ENCODE measurements at regions not wholly inside any gene's neighbourhood (a gene's known extent, or its start where the extent isn't known, plus 50 kb on each side); places are given as distances from the start of the nearest gene placed in this dataset.
A peak's percentile ranks its signal among the peaks of the same experiment; 100 is the strongest.
"Not testable (repeated sequence)": the region's sequence is repeated elsewhere in the genome, so short reads cannot be mapped to it uniquely, and the experiment has no call there.

GRCh38 chr12:63445224-63445880 lies 222.9 kb downstream of the DPY19L2 start:
- DNase-seq (ENCODE audit: low spot score): no peak
- TF ChIP-seq CTCF (IDR thresholded peaks at IDR 0.05; ENCODE audit: borderline replicate concordance, control extremely low read depth, extremely low read depth, insufficient read depth, missing control alignments): no peak
- in situ Hi-C loops (cut with MboI; ENCODE audit: low sequenced_read_pairs, unreplicated experiment): no loop called here

GRCh38 chr12:63440048-63440447 lies 228.2 kb downstream of the DPY19L2 start:
- in situ Hi-C loops (cut with MboI; ENCODE audit: low sequenced_read_pairs, unreplicated experiment): no loop called here
- TF ChIP-seq CTCF (IDR thresholded peaks at IDR 0.05; ENCODE audit: borderline replicate concordance, control extremely low read depth, extremely low read depth, insufficient read depth, missing control alignments): no peak
- DNase-seq (ENCODE audit: low spot score): no peak

GRCh38 chr12:63434384-63434783 lies 233.9 kb downstream of the DPY19L2 start:
- in situ Hi-C loops (cut with MboI; ENCODE audit: low sequenced_read_pairs, unreplicated experiment): not testable (repeated sequence)

GRCh38 chr12:63427969-63428368 lies 240.3 kb downstream of the DPY19L2 start:
- in situ Hi-C loops (cut with MboI; ENCODE audit: low sequenced_read_pairs, unreplicated experiment); DNase-seq (ENCODE audit: low spot score): not testable (repeated sequence)

More at GRCh38 chr12:63434384-63434783, 233.9 kb downstream of the DPY19L2 start:
- DNase-seq (ENCODE audit: low spot score): not testable (repeated sequence)

GRCh38 chr12:63427029-63427428 lies 241.3 kb downstream of the DPY19L2 start:
- DNase-seq (ENCODE audit: low spot score); in situ Hi-C loops (cut with MboI; ENCODE audit: low sequenced_read_pairs, unreplicated experiment): not testable (repeated sequence)

- TF ChIP-seq CTCF (IDR thresholded peaks at IDR 0.05; ENCODE audit: borderline replicate concordance, control extremely low read depth, extremely low read depth, insufficient read depth, missing control alignments): no peak
- in situ Hi-C loops (cut with MboI; ENCODE audit: low sequenced_read_pairs, unreplicated experiment): no loop called here
- no peak for DNase-seq (ENCODE audit: low spot score)
Observed at GRCh38 chr12:63424671-63425070, 243.6 kb downstream of the DPY19L2 start.

GRCh38 chr12:63423839-63424238 lies 244.5 kb downstream of the DPY19L2 start:
- in situ Hi-C loops (cut with MboI; ENCODE audit: low sequenced_read_pairs, unreplicated experiment): no loop called here

GRCh38 chr12:63420206-63420644 lies 248.1 kb downstream of the DPY19L2 start:
- in situ Hi-C loops (cut with MboI; ENCODE audit: low sequenced_read_pairs, unreplicated experiment): no loop called here
- TF ChIP-seq CTCF (IDR thresholded peaks at IDR 0.05; ENCODE audit: borderline replicate concordance, control extremely low read depth, extremely low read depth, insufficient read depth, missing control alignments): peak; percentile 61
- DNase-seq (ENCODE audit: low spot score): peak; percentile 39

More at GRCh38 chr12:63423839-63424238, 244.5 kb downstream of the DPY19L2 start:
- no peak for DNase-seq (ENCODE audit: low spot score)
- TF ChIP-seq CTCF (IDR thresholded peaks at IDR 0.05; ENCODE audit: borderline replicate concordance, control extremely low read depth, extremely low read depth, insufficient read depth, missing control alignments): no peak
